Dermis blood vessel endothelial cell (primary cell): ENCODE measurements at regions not wholly inside any gene's neighbourhood (a gene's known extent, or its start where the extent isn't known, plus 50 kb on each side); places are given as distances from the start of the nearest gene placed in this dataset.
A peak's percentile ranks its signal among the peaks of the same experiment; 100 is the strongest.

Experiments
- DNase-seq: peaks from one replicate; pipeline ENCODE4 v3.0.0; 2010

- peak; percentile 16 for DNase-seq
These were observed 904.7 kb upstream of the ACVR2A start for GRCh38 chr2:146939991-146940685.

DNA sequence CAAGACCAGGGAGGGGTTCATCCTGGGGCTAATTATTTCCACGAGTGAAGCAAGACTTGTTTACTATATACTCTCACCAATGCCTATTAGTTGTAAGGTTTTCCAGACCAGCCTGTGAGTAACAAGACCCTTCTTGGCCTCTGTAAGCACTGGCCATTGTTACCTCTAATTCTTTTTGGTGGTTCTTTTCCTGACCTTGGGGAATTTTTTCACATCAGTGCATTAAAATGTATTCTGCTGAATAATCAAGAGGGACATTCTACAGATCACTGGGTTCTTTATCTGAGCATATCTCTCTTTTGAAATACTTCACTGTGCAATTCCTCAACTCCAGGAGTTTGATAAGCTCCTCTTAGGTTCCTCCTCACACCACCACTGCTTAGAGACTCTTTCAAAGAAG, 909.9 kb upstream of the ACVR2A start:
- no peak for DNase-seq

- DNase-seq, result no peak
These were observed 913.7 kb upstream of the ACVR2A start for GRCh38 chr2:146931109-146931508.

GRCh38 chr2:146927080-146927711, 917.6 kb upstream of the ACVR2A start:
- DNase-seq, result peak; percentile 72

- DNase-seq, result no peak
These were observed 926.5 kb upstream of the ACVR2A start for GRCh38 chr2:146918280-146918679.

- no peak for DNase-seq
These were observed 927.3 kb upstream of the ACVR2A start for GRCh38 chr2:146917431-146918042.

DNA sequence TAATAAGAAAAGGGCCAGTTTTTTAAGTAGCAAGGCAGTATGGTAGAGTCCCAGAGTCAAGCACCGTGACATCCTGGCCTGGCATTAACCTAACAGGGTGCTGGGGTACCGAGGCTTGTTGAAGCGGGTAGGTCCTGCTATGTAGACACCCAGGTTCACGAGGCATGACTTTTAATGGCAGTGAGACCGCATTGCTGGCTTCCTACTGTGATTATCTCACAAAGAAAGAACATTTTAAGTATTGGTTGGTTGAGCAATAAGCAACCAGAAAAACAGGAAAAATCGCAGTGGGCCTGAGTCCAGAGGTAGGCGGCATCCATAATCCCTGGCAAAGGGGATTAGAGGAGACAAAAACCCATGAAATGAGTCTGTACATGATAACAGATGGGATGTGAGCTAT, 927.9 kb upstream of the ACVR2A start:
- no peak for DNase-seq

GRCh38 chr2:146913476-146913875, 931.4 kb upstream of the ACVR2A start:
- no peak for DNase-seq

- no peak for DNase-seq
These were observed 932.3 kb upstream of the ACVR2A start for GRCh38 chr2:146912536-146912935.

- DNase-seq, result no peak
These were observed 936.1 kb upstream of the ACVR2A start for GRCh38 chr2:146908776-146909175.

GRCh38 chr2:146898083-146898482, 946.7 kb upstream of the ACVR2A start:
- DNase-seq, result no peak

DNA sequence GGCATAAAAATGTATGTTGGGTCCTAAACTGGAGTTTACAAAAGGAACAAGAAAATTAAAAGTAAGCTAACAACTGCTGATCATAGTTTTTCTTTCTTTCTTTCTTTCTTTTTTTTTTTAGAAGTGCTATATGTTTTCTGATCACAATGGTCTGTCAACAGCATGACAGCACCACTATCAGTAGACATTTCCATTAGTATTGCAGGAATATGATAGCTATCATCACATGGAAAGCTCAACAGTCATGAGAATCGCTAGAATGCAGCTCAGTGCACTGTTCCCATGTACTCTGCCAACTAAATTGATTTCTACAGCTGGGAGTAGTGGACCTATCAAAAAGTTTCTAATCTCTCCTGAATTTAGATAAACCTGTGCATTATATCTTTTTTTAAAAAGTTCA, 950.3 kb upstream of the ACVR2A start:
- no peak for DNase-seq

GRCh38 chr2:146893500-146894041, 951.3 kb upstream of the ACVR2A start:
- no peak for DNase-seq

DNA sequence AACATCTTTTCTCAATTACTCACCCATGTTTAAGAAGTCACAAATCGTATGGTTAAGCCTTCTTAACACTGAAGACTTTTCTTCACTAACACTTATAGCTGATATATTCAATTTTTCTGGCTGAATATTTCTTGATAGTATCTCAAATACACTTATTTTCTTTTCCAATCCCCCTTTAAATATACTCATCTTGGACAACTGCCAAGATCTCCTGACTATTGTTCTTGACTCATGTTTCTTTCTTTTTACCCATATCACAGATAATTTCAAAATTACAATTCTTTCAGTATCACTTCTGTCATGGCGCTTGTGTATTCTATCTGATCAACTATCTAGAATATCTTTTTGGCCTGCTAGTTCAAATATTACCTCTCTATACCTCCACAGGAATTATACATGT, 954.3 kb upstream of the ACVR2A start:
- peak; percentile 61 for DNase-seq

- no peak for DNase-seq
These were observed 964.9 kb upstream of the ACVR2A start for GRCh38 chr2:146879882-146880281.

DNA sequence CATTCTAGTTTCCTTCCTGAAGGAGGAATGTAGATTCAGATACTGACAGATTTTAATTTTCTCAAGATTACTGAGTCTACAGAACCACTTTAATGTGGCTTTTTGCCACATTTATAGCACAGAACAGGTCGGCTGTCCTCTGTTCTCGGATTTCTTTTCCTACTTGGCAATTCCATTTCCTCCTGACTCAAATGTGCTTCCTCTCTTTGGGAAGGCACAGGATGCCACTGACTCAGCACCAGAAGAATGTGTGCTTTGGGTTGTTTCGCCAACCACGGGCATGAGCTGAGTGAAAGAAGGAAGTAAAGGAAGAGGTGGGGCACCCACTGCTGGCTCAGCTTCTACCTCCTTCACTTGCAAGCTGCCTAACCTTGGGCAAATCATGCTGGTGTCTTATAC, 970.6 kb upstream of the ACVR2A start:
- peak; percentile 97 for DNase-seq

GRCh38 chr2:146873646-146874259, 971.1 kb upstream of the ACVR2A start:
- DNase-seq, result peak; percentile 67

DNA sequence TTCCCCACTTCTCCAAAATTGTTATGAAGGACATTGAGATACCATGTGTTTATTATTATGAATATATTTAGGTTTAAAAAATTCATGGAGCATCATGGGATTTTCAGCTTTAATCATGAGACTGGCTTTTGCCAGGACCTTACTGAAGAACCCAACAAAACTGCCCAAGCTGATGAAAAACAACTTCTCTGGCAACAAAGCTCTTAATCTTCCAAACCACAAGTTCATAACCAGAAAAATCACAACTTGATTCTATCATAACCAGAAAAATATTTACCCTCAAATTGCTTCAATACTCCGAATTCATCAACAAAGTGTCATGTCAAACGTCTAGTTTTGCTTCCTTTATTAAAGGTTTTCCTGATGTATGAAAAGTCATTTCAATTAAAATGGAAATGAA, 971.8 kb upstream of the ACVR2A start:
- no peak for DNase-seq

DNA sequence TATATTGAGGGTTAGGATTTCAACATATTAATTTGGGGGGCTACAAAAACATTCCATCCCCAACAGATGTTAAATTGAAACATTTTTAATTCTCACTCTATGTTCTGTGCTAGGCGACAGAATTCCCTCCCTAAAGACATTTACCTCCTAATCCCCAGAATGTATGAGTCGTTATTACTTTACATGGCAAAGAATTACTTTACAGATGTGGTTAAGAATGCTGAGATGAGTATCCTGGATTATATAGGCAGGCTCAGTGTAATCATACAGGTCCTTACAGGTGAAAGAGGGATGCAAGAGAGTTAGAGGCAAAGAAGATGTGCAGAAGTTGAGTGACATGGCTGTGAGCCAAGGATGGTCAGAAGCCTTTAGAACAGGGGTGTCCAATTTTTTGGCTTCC, 974.1 kb upstream of the ACVR2A start:
- no peak for DNase-seq

DNA sequence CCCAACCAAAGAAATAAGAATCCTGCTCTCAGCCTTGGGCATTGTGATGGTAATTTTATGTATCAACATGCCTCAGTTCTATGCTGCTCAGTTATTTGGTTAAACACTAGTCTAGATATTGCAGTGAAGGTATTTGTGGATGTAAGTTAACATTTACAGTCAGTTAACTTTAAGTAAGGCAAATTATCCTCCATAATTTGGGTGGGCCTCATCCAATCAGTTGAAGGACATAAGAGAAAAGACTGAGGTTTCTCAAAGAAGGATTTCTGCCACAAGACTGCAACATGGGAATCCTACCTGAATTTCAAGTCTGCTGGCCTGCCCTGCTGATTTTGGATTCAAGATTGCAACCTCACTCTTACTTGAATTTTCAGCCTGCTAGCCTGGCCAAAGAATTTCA, 975.5 kb upstream of the ACVR2A start:
- no peak for DNase-seq

DNA sequence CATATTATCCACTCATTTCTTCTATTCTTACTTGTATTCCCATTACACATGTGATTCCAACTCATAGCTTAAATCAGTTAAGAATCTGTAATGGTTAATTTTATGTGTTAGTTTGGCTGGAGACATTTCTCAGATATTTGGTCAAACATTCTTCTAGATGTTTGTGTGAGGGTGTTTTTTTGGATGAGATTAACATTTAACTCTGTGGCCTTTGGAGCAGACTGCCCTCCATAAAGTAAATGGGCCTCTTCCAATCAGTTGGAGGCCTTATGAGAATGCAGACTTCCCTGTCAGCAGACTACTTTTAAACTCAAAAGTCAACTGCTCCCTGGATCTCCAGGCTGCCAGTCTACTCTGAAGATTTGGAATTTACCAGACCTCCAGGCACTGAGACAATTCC, 976.8 kb upstream of the ACVR2A start:
- DNase-seq, result no peak

GRCh38 chr2:146867477-146867986, 977.3 kb upstream of the ACVR2A start:
- DNase-seq, result no peak

GRCh38 chr2:146853741-146854444, 990.9 kb upstream of the ACVR2A start:
- DNase-seq, result no peak
